Liver (tissue), 7 donors: ENCODE measurements at regions not wholly inside any gene's neighbourhood (a gene's known extent, or its start where the extent isn't known, plus 50 kb on each side); places are given as distances from the start of the nearest gene placed in this dataset.

ENCODE experiments used
- DNase-seq: peaks from one replicate; pipeline ENCODE4 v3.0.0-alpha.2; 2017; ENCODE audit warnings: low spot score
- H3K27ac ChIP-seq, 2 donors: one replicate each; pipeline ENCODE4 v1.7.0; 2013; ENCODE audit warnings: inconsistent platforms in 2 of 2, low read length in 2 of 2, control low read depth in 1 of 2, low read depth in 1 of 2, mild to moderate bottlenecking in 1 of 2
- H3K27me3 ChIP-seq, 4 donors: one replicate each; pipeline versions ENCODE4 v1.6.1 to v1.7.0; 2013; ENCODE audit warnings: low read length in 3 of 4, inconsistent platforms in 1 of 4, mild to moderate bottlenecking in 1 of 4, moderate library complexity in 1 of 4; ENCODE audit not compliant: control insufficient read depth in 4 of 4, insufficient read depth in 4 of 4
- H3K36me3 ChIP-seq, 4 donors: one replicate each; pipeline versions ENCODE4 v1.6.1 to v1.7.0; 2013; ENCODE audit warnings: low read length in 3 of 4, mild to moderate bottlenecking in 3 of 4, low read depth in 1 of 4, moderate library complexity in 1 of 4; ENCODE audit not compliant: control insufficient read depth in 4 of 4, insufficient read depth in 3 of 4
- H3K4me1 ChIP-seq, 4 donors: one replicate each; pipeline versions ENCODE4 v1.6.1 to v1.7.0; 2013; ENCODE audit warnings: low read length in 3 of 4, mild to moderate bottlenecking in 3 of 4, moderate library complexity in 1 of 4; ENCODE audit not compliant: control insufficient read depth in 4 of 4, insufficient read depth in 4 of 4
- H3K4me3 ChIP-seq, 3 donors: one replicate each; pipeline versions ENCODE4 v1.6.1 to v1.7.0; 2013; ENCODE audit warnings: low read length in 3 of 3, control low read depth in 1 of 3, low read depth in 1 of 3, mild to moderate bottlenecking in 1 of 3
- H3K9ac ChIP-seq, 2 donors: one replicate each; pipeline ENCODE4 v1.7.0; 2013; ENCODE audit warnings: low read length in 2 of 2, mild to moderate bottlenecking in 2 of 2, moderate library complexity in 2 of 2, control low read depth in 1 of 2, low read depth in 1 of 2
- H3K9me3 ChIP-seq, 4 donors: one replicate each; pipeline versions ENCODE4 v1.6.1 to v1.7.0; 2013; ENCODE audit warnings: low read length in 3 of 4; ENCODE audit not compliant: control insufficient read depth in 4 of 4
- EGR1 ChIP-seq, 2 donors: IDR thresholded peaks; 2 replicates each; pipeline ENCODE4 v1.6.1; 2016 to 2018; ENCODE audit warnings: antibody characterized with exemption in 2 of 2, low read depth in 2 of 2
- FOXA1 ChIP-seq: IDR thresholded peaks from 2 replicates; pipeline ENCODE4 v1.6.1; 2016; ENCODE audit warnings: antibody characterized with exemption
- FOXA2 ChIP-seq: IDR thresholded peaks from 2 replicates; pipeline ENCODE4 v1.6.1; 2016; ENCODE audit warnings: antibody characterized with exemption
- GABPA ChIP-seq, 2 donors: IDR thresholded peaks in 1 of 2; conservative IDR thresholded peaks in 1 of 2; 2 replicates each; pipeline ENCODE4 v1.6.1; 2016; ENCODE audit warnings: antibody characterized with exemption in 2 of 2, mild to moderate bottlenecking in 1 of 2, moderate library complexity in 1 of 2
- HNF4A ChIP-seq, 2 donors: conservative IDR thresholded peaks; 2 replicates each; pipeline ENCODE4 v1.6.1; 2016; ENCODE audit warnings: antibody characterized with exemption in 2 of 2, mild to moderate bottlenecking in 2 of 2
- HNF4G ChIP-seq: IDR thresholded peaks from 2 replicates; pipeline ENCODE4 v1.6.1; 2016; ENCODE audit warnings: antibody characterized with exemption
- JUND ChIP-seq, 2 donors: IDR thresholded peaks; 2 replicates each; pipeline ENCODE4 v1.6.1; 2016; ENCODE audit warnings: antibody characterized with exemption in 2 of 2
- NR2F2 ChIP-seq: IDR thresholded peaks from 2 replicates; pipeline ENCODE4 v1.6.1; 2016; ENCODE audit warnings: antibody characterized with exemption
- SP1 ChIP-seq: IDR thresholded peaks from 2 replicates; pipeline ENCODE4 v1.6.1; 2018; ENCODE audit warnings: antibody characterized with exemption, mild to moderate bottlenecking
- TAF1 ChIP-seq: conservative IDR thresholded peaks from 2 replicates; pipeline ENCODE4 v1.6.1; 2016; ENCODE audit warnings: antibody characterized with exemption, mild to moderate bottlenecking
- YY1 ChIP-seq: IDR thresholded peaks from 2 replicates; pipeline ENCODE4 v1.6.1; 2016; ENCODE audit warnings: antibody characterized with exemption, mild to moderate bottlenecking
- WGBS: extraction: QIAGEN DNeasy Blood & Tissue Kit; methylation state at CpG from one replicate; pipeline ENCODE4 v1.1.7; 2013; 5-methylcytosine and 5-hydroxymethylcytosine counted together
- TF ChIP-seq, protein P1 (sequence below): IDR thresholded peaks from 2 replicates; pipeline ENCODE4 v1.6.1; 2016; ENCODE audit warnings: antibody characterized with exemption
- TF ChIP-seq, protein P2 (sequence below): IDR thresholded peaks from 2 replicates; pipeline ENCODE4 v1.6.1; 2016; ENCODE audit warnings: antibody characterized with exemption
- donor health status: healthy.
- donor health status: healthy.
- donor health status: healthy.
- donor health status: healthy.

DNA sequence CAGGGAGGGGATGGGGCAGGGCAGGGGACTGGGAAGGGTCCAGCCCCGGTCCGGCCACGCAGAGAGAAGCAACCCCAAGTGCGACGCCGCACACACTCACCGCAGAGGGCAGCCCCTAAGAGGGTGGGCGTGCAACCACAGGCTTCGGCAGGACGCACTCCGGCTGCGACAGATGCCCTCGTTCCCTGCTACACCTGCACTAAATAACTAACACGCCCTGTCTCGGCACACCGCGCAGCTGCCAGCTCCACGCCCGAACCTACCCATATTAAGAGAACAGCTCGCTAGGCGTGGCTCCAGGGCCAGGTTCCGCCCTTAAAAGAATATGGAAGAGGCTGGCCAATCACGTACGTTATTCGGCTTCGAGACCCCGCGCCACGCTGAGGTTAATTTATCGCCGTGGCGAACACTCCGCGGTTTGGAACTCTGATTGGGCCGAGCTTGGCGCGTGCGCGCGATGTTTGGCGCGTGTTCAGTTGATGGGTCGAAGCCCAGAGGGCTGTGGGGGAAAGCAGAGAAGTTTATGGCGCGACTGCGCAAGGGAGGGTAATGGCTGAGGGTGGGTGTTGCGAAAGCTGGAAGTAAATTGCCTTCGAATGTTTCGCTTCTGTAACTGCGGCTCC is 91.1 kb downstream of the OR13A1 start:
- H3K4me1 ChIP-seq: no peaks in the 10 kb centered on the region
- H3K36me3 ChIP-seq: no peaks in the 10 kb centered on the region
- H3K9ac ChIP-seq: no peak overlapping the region
- WGBS: 60% methylated on average over 50 of the region's 50 CpGs
- H3K27me3 ChIP-seq: peaks cover 0 to 5% (median 0%) of the 10 kb centered on the region in 4 donors
- DNase-seq: no peak
- H3K9me3 ChIP-seq: no peaks in the 10 kb centered on the region
- TF ChIP-seq GABPA (IDR thresholded peaks at IDR 0.05 in 1 of 2, conservative IDR thresholded peaks at IDR 0.05 in 1 of 2) (no peak), JUND (IDR thresholded peaks at IDR 0.05) (no peak), YY1 (no peak)
- TF ChIP-seq, protein P1, sequence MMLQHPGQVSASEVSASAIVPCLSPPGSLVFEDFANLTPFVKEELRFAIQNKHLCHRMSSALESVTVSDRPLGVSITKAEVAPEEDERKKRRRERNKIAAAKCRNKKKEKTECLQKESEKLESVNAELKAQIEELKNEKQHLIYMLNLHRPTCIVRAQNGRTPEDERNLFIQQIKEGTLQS: no peak
- H3K27ac ChIP-seq: no peak overlapping the region
- no peak overlapping the region for H3K4me3 ChIP-seq

DNA sequence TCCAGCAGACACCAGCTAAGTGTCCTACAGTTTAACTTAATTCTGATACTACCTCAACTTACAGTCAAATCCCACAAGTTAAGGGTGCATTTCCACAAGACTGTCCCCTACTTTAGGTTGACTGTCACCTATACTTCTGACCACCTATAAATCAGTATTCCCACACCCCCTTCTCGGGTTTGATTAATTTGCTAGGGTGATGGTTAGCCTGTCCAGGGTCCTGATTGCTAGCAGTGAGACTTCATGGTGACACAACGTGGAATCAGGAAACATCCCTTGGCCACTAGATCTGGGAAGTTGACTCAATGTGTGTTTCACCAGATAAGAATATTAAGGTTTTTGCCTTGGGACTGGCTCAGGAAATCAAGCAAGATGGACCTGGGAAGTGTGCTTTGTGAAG is 88.4 kb downstream of the OR13A1 start:
- Histone ChIP-seq H3K9me3 (peaks cover 0 to 4% (median 1%) of the 10 kb centered on the region in 4 donors), H3K36me3 (no peaks in the 10 kb centered on the region), H3K4me1 (no peaks in the 10 kb centered on the region), H3K4me3 (no peak overlapping the region), H3K27me3 (peaks cover 0 to 5% (median 0%) of the 10 kb centered on the region in 4 donors), H3K27ac (no peak overlapping the region), H3K9ac (no peak overlapping the region)
- no peak for TF ChIP-seq NR2F2
- TF ChIP-seq FOXA1: no peak
- DNase-seq: no peak
- WGBS: 54% methylated on average over 2 of the region's 2 CpGs

DNA sequence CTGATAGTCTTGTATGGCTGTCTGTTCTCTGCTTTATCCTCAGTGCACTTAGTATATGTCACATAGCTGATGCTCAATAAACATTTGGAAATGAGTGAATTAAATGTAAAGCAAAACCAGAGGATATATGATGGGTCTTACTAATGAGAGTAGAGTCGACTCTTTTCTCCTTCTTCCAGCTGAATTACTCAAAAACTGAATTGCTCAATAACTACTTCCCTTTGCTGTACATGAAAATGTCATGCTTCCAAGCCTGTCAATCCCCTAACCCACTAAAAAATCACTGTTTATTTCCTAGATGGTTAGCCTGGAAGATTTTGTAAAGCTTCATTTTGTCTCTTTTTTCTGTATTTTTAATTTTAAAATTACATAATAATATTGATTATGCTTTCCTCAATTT is 88.0 kb downstream of the OR13A1 start:
- Histone ChIP-seq H3K9me3 (peaks cover 0 to 4% (median 1%) of the 10 kb centered on the region in 4 donors), H3K36me3 (no peaks in the 10 kb centered on the region), H3K4me3 (no peak overlapping the region), H3K9ac (no peak overlapping the region), H3K4me1 (no peaks in the 10 kb centered on the region), H3K27me3 (peaks cover 0 to 5% (median 0%) of the 10 kb centered on the region in 4 donors), H3K27ac (no peak overlapping the region)
- no peak for DNase-seq
- WGBS: 60% methylated on average over 1 of the region's 1 CpG
- TF ChIP-seq EGR1 (IDR thresholded peaks at IDR 0.05; ENCODE audit: low read depth in 2 of 2) (no peak), FOXA2 (no peak), HNF4G (no peak), HNF4A (conservative IDR thresholded peaks at IDR 0.05) (no peak), TAF1 (no peak)
- TF ChIP-seq, protein P2, sequence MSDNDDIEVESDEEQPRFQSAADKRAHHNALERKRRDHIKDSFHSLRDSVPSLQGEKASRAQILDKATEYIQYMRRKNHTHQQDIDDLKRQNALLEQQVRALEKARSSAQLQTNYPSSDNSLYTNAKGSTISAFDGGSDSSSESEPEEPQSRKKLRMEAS: no peak

DNA sequence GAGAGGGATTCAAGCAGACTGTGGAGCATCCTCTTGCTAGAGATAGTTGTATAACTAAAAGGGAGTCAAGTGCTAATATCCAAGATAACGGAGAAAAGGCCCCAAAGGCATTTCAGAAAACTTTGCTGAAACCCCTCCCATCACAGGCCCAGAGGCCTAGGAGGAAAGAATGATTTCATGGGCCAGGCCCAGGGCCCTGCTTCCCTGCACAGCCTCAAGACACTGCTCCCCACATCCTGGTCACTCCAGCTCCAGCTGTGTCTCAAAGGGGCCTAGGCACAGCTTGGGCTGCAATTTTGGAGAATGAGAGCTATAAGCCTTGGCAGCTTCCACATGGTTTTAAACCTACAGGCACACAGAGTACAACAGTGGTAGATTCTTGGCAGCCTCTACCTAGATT is 85.6 kb downstream of the OR13A1 start:
- Histone ChIP-seq H3K4me1 (no peaks in the 10 kb centered on the region), H3K36me3 (no peaks in the 10 kb centered on the region), H3K9me3 (peaks cover 0 to 4% (median 1%) of the 10 kb centered on the region in 4 donors), H3K27me3 (peaks cover 0 to 2% (median 0%) of the 10 kb centered on the region in 4 donors), H3K4me3 (no peak overlapping the region), H3K27ac (no peak overlapping the region), H3K9ac (no peak overlapping the region)
- WGBS: 88% methylated on average over 1 of the region's 1 CpG
- TF ChIP-seq SP1: no peak
- no peak for DNase-seq
